WTC11 (cell line): ENCODE measurements at regions not wholly inside any gene's neighbourhood (a gene's known extent, or its start where the extent isn't known, plus 50 kb on each side); places are given as distances from the start of the nearest gene placed in this dataset.

Experiments used
- ATAC-seq: fragments of 200-7000 bp; cut with Tn5 transposase; 2 replicates; pipeline ENCODE4 v1.10.0; 2021; ENCODE audit warnings: mild to moderate bottlenecking, moderate library complexity
- CTCF ChIA-PET: fragments of 300-600 bp; sonication (Branson Sonifier 250); formaldehyde crosslinking; loops from one replicate; lab custom pipeline; 2021; ENCODE audit warnings: antibody characterized with exemption; lab: Charles Lee
- POLR2A ChIA-PET: fragments of 350-600 bp; sonication (Branson Sonifier 250); formaldehyde crosslinking; loops from one replicate; lab custom pipeline; 2021; ENCODE audit warnings: antibody characterized with exemption; lab: Charles Lee
- DNase-seq: peaks from one replicate; pipeline ENCODE4 v3.0.0; 2021; ENCODE audit warnings: low spot score
- H3K27ac Mint-ChIP-seq: 2 replicates; pipeline ENCODE4 v1.8.0; 2021; ENCODE audit warnings: mixed read lengths
- H3K27me3 Mint-ChIP-seq: 2 replicates; pipeline ENCODE4 v1.8.0; 2021; ENCODE audit warnings: low read depth, mild to moderate bottlenecking, moderate library complexity, mixed read lengths
- H3K36me3 Mint-ChIP-seq: 2 replicates; pipeline ENCODE4 v1.8.0; 2021; ENCODE audit warnings: mixed read lengths
- H3K4me1 Mint-ChIP-seq: 2 replicates; pipeline ENCODE4 v1.8.0; 2022; ENCODE audit warnings: mixed read lengths
- H3K4me3 Mint-ChIP-seq: 2 replicates; pipeline ENCODE4 v1.8.0; 2021; ENCODE audit warnings: mild to moderate bottlenecking, moderate library complexity, mixed read lengths
- H3K9me3 Mint-ChIP-seq: 2 replicates; pipeline ENCODE4 v1.8.0; 2021; ENCODE audit warnings: mixed read lengths
- AR ChIP-seq: fragments of 250-450 bp; sonication (Bioruptor Pico); IDR thresholded peaks from 2 replicates; pipeline ENCODE4 v1.9.0; 2021; ENCODE audit warnings: mild to moderate bottlenecking
- CBFB ChIP-seq: sonication (generic); formaldehyde crosslinking; IDR thresholded peaks from 2 replicates; pipeline ENCODE4 v1.8.1; 2022; ENCODE audit warnings: mild to moderate bottlenecking, low read depth, missing genetic modification reagents
- E2F4 ChIP-seq: sonication (generic); formaldehyde crosslinking; IDR thresholded peaks from 2 replicates; pipeline ENCODE4 v1.8.1; 2022; ENCODE audit warnings: low read depth, mild to moderate bottlenecking, moderate library complexity, missing genetic modification reagents, borderline replicate concordance
- FOXK1 ChIP-seq: sonication (generic); formaldehyde crosslinking; IDR thresholded peaks from 2 replicates; pipeline ENCODE4 v1.8.0; 2022; ENCODE audit warnings: mild to moderate bottlenecking, moderate library complexity, missing genetic modification reagents
- GRHL2 ChIP-seq: fragments of 250-450 bp; sonication (Bioruptor Pico); IDR thresholded peaks from 2 replicates; pipeline ENCODE4 v1.8.0; 2022; ENCODE audit warnings: mild to moderate bottlenecking, moderate library complexity; ENCODE audit not compliant: insufficient replicate concordance, severe bottlenecking
- IRF1 ChIP-seq: sonication (generic); formaldehyde crosslinking; IDR thresholded peaks from 2 replicates; pipeline ENCODE4 v1.8.0; 2023; ENCODE audit warnings: missing genetic modification reagents
- IRF2 ChIP-seq: sonication (generic); formaldehyde crosslinking; IDR thresholded peaks from 2 replicates; pipeline ENCODE4 v1.8.0; 2022; ENCODE audit warnings: low read depth, missing genetic modification reagents, borderline replicate concordance
- KAT7 ChIP-seq: sonication (generic); formaldehyde crosslinking; IDR thresholded peaks from 2 replicates; pipeline ENCODE4 v1.8.1; 2023; ENCODE audit warnings: missing genetic modification reagents, mild to moderate bottlenecking, borderline replicate concordance
- MAX ChIP-seq: sonication (generic); formaldehyde crosslinking; IDR thresholded peaks from 2 replicates; pipeline ENCODE4 v1.8.0; 2022; ENCODE audit warnings: mild to moderate bottlenecking, missing genetic modification reagents
- NFATC4 ChIP-seq: fragments of 250-450 bp; sonication (Bioruptor Pico); IDR thresholded peaks from 2 replicates; pipeline ENCODE4 v1.9.0; 2021; ENCODE audit warnings: mild to moderate bottlenecking
- NR3C1 ChIP-seq: sonication (generic); formaldehyde crosslinking; conservative IDR thresholded peaks from 2 replicates; pipeline ENCODE4 v1.8.1; 2023; ENCODE audit warnings: low read depth, mild to moderate bottlenecking, missing genetic modification reagents
- OVOL2 ChIP-seq: fragments of 250-450 bp; sonication (Bioruptor Pico); IDR thresholded peaks from 2 replicates; pipeline ENCODE4 v1.9.0; 2021; ENCODE audit warnings: mild to moderate bottlenecking, borderline replicate concordance
- RORB ChIP-seq: fragments of 250-450 bp; sonication (Bioruptor Pico); IDR thresholded peaks from 2 replicates; pipeline ENCODE4 v1.9.0; 2021; ENCODE audit warnings: mild to moderate bottlenecking
- ZBTB43 ChIP-seq: sonication (generic); formaldehyde crosslinking; IDR thresholded peaks from 2 replicates; pipeline ENCODE4 v1.8.1; 2023; ENCODE audit warnings: mild to moderate bottlenecking, missing genetic modification reagents
- ZNF219 ChIP-seq: sonication (generic); formaldehyde crosslinking; IDR thresholded peaks from 2 replicates; pipeline ENCODE4 v1.8.0; 2023; ENCODE audit warnings: missing genetic modification reagents, mild to moderate bottlenecking, borderline replicate concordance
- ZNF232 ChIP-seq: sonication (generic); formaldehyde crosslinking; IDR thresholded peaks from 2 replicates; pipeline ENCODE4 v1.8.0; 2022; ENCODE audit warnings: mild to moderate bottlenecking, missing genetic modification reagents
- ZSCAN18 ChIP-seq: fragments of 250-450 bp; sonication (Bioruptor Pico); IDR thresholded peaks from 2 replicates; pipeline ENCODE4 v2.1.2; 2022; ENCODE audit warnings: mild to moderate bottlenecking, moderate library complexity
- TF ChIP-seq, protein P1 (sequence below): sonication (generic); formaldehyde crosslinking; IDR thresholded peaks from 2 replicates; pipeline ENCODE4 v1.8.1; 2022; ENCODE audit warnings: missing genetic modification reagents, borderline replicate concordance
- TF ChIP-seq, protein P2 (sequence below): sonication (generic); formaldehyde crosslinking; IDR thresholded peaks from 2 replicates; pipeline ENCODE4 v1.8.1; 2022; ENCODE audit warnings: mild to moderate bottlenecking, moderate library complexity, missing genetic modification reagents
- TF ChIP-seq, protein P3 (sequence below): sonication (generic); formaldehyde crosslinking; IDR thresholded peaks from 2 replicates; pipeline ENCODE4 v1.8.1; 2023; ENCODE audit warnings: mild to moderate bottlenecking, missing genetic modification reagents
- TF ChIP-seq, protein P4 (sequence below): sonication (generic); formaldehyde crosslinking; conservative IDR thresholded peaks from 2 replicates; pipeline ENCODE4 v1.8.1; 2022; ENCODE audit warnings: mild to moderate bottlenecking, missing genetic modification reagents

- TF ChIP-seq MAX (CRISPR knock-in tag) (no peak), RORB (CRISPR knock-in tag) (no peak), IRF2 (CRISPR knock-in tag) (no peak)
- TF ChIP-seq, protein P1, sequence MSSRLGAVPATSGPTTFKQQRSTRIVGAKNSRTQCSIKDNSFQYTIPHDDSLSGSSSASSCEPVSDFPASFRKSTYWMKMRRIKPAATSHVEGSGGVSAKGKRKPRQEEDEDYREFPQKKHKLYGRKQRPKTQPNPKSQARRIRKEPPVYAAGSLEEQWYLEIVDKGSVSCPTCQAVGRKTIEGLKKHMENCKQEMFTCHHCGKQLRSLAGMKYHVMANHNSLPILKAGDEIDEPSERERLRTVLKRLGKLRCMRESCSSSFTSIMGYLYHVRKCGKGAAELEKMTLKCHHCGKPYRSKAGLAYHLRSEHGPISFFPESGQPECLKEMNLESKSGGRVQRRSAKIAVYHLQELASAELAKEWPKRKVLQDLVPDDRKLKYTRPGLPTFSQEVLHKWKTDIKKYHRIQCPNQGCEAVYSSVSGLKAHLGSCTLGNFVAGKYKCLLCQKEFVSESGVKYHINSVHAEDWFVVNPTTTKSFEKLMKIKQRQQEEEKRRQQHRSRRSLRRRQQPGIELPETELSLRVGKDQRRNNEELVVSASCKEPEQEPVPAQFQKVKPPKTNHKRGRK = no peak
- TF ChIP-seq, protein P2, sequence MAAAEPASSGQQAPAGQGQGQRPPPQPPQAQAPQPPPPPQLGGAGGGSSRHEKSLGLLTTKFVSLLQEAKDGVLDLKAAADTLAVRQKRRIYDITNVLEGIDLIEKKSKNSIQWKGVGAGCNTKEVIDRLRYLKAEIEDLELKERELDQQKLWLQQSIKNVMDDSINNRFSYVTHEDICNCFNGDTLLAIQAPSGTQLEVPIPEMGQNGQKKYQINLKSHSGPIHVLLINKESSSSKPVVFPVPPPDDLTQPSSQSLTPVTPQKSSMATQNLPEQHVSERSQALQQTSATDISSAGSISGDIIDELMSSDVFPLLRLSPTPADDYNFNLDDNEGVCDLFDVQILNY (CRISPR knock-in tag) = no peak
Measured at GRCh38 chr11:23423104-23423503, 562.8 kb upstream of the CCDC179 start (continued).

- no peak for TF ChIP-seq ZNF219 (CRISPR knock-in tag)
- no peak for TF ChIP-seq ZBTB43 (CRISPR knock-in tag)
- no peak for TF ChIP-seq NFATC4 (CRISPR knock-in tag)
- no peak for TF ChIP-seq OVOL2 (CRISPR knock-in tag)
- no peak for TF ChIP-seq CBFB (CRISPR knock-in tag)
- TF ChIP-seq GRHL2 (CRISPR knock-in tag) = no peak
- TF ChIP-seq, all 79 proteins: peak for 0
- CTCF ChIA-PET = no interaction called here
- no peak for ATAC-seq
- H3K4me3 Mint-ChIP-seq = no peak overlapping the region
- POLR2A ChIA-PET = no interaction called here
- no peak overlapping the region for H3K27ac Mint-ChIP-seq
- H3K9me3 Mint-ChIP-seq = no peaks in the 10 kb centered on the region
- no peak for DNase-seq
- H3K27me3 Mint-ChIP-seq = no peaks in the 10 kb centered on the region
- H3K4me1 Mint-ChIP-seq = peaks cover 3% of the 10 kb centered on the region
- no peaks in the 10 kb centered on the region for H3K36me3 Mint-ChIP-seq
Measured at GRCh38 chr11:23423656-23424055, 563.4 kb upstream of the CCDC179 start.

DNA sequence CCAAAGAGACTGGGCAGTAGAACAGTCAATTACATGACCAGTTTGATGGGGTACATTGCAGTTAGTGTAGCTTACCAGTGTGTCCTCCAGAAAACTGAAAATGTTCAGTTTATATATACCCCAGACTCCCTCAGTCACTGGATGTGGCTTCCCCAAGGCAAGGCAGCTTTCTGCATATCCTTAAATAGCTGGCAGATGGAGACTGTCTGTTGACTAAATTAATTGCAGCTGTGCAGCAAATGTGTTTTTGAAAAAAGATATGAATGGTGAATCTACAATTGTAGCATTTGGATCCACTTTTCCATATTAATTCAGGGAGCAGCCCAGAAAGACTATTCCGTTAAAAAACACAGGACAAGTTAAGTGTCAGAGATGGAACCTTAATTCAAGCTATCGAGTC lies 565.1 kb upstream of the CCDC179 start:
- ChIA-PET CTCF (no interaction called here), POLR2A (no interaction called here)
- Mint-ChIP-seq H3K9me3 (no peaks in the 10 kb centered on the region), H3K27ac (no peak overlapping the region), H3K4me1 (peaks cover 3% of the 10 kb centered on the region), H3K27me3 (no peaks in the 10 kb centered on the region), H3K4me3 (no peak overlapping the region), H3K36me3 (no peaks in the 10 kb centered on the region)
- ATAC-seq (no peak), DNase-seq (no peak)
- no peak for TF ChIP-seq FOXK1 (CRISPR knock-in tag)
- no peak for TF ChIP-seq KAT7 (CRISPR knock-in tag)
- TF ChIP-seq, protein P3, sequence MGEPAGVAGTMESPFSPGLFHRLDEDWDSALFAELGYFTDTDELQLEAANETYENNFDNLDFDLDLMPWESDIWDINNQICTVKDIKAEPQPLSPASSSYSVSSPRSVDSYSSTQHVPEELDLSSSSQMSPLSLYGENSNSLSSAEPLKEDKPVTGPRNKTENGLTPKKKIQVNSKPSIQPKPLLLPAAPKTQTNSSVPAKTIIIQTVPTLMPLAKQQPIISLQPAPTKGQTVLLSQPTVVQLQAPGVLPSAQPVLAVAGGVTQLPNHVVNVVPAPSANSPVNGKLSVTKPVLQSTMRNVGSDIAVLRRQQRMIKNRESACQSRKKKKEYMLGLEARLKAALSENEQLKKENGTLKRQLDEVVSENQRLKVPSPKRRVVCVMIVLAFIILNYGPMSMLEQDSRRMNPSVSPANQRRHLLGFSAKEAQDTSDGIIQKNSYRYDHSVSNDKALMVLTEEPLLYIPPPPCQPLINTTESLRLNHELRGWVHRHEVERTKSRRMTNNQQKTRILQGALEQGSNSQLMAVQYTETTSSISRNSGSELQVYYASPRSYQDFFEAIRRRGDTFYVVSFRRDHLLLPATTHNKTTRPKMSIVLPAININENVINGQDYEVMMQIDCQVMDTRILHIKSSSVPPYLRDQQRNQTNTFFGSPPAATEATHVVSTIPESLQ = no peak
- no peak for TF ChIP-seq ZNF232
- no peak for TF ChIP-seq IRF1 (CRISPR knock-in tag)
- TF ChIP-seq NR3C1 = no peak
- TF ChIP-seq ZSCAN18 = no peak
- TF ChIP-seq, protein P4, sequence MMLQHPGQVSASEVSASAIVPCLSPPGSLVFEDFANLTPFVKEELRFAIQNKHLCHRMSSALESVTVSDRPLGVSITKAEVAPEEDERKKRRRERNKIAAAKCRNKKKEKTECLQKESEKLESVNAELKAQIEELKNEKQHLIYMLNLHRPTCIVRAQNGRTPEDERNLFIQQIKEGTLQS (CRISPR knock-in tag) = no peak
- no peak for TF ChIP-seq E2F4 (CRISPR knock-in tag)
- TF ChIP-seq AR = no peak
